SK-N-SH treated with all-trans-retinoic acid at 6 μM for 48 hours (cell line): ENCODE measurements at regions not wholly inside any gene's neighbourhood (a gene's known extent, or its start where the extent isn't known, plus 50 kb on each side); places are given as distances from the start of the nearest gene placed in this dataset.

Source experiments
- ATAC-seq: fragments of 200-7000 bp; cut with Tn5 transposase; 3 replicates; pipeline ENCODE4 v1.9.1; 2020; ENCODE audit warnings: mild to moderate bottlenecking, moderate library complexity
- ARNTL ChIP-seq: fragments of 450-650 bp; formaldehyde crosslinking; IDR thresholded peaks from 2 replicates; pipeline ENCODE4 v1.5.0; 2020; ENCODE audit warnings: low read depth, mild to moderate bottlenecking, moderate library complexity, borderline replicate concordance
- BACH2 ChIP-seq: fragments of 250-450 bp; sonication (Bioruptor Pico); IDR thresholded peaks from 2 replicates; pipeline ENCODE4 v1.9.0; 2021; ENCODE audit warnings: mild to moderate bottlenecking, borderline replicate concordance
- CREB5 ChIP-seq: fragments of 250-450 bp; sonication (Bioruptor Pico); IDR thresholded peaks from 2 replicates; pipeline ENCODE4 v1.5.1; 2020; ENCODE audit warnings: low read depth, mild to moderate bottlenecking, moderate library complexity
- CSDC2 ChIP-seq: fragments of 250-450 bp; sonication (Bioruptor Pico); IDR thresholded peaks from 2 replicates; pipeline ENCODE4 v1.5.0; 2020; ENCODE audit warnings: mild to moderate bottlenecking, moderate library complexity
- ESRRG ChIP-seq: fragments of 250-450 bp; sonication (Bioruptor Pico); IDR thresholded peaks from 2 replicates; pipeline ENCODE4 v1.6.1; 2021; ENCODE audit warnings: mild to moderate bottlenecking
- ISL1 ChIP-seq: fragments of 250-450 bp; sonication (Bioruptor Pico); IDR thresholded peaks from 2 replicates; pipeline ENCODE4 v2.1.2; 2022; ENCODE audit warnings: mild to moderate bottlenecking, moderate library complexity
- OSR1 ChIP-seq: fragments of 250-450 bp; sonication (Bioruptor Pico); IDR thresholded peaks from 2 replicates; pipeline ENCODE4 v1.8.0; 2022; ENCODE audit warnings: moderate library complexity, mild to moderate bottlenecking, inconsistent platforms
- PPARA ChIP-seq: fragments of 250-450 bp; sonication (Bioruptor Pico); IDR thresholded peaks from 2 replicates; pipeline ENCODE4 v1.5.0; 2020; ENCODE audit warnings: mild to moderate bottlenecking, borderline replicate concordance
- RARB ChIP-seq: fragments of 250-450 bp; sonication (Bioruptor Pico); IDR thresholded peaks from 2 replicates; pipeline ENCODE4 v1.8.0; 2021; ENCODE audit warnings: mild to moderate bottlenecking, moderate library complexity
- SNAI2 ChIP-seq: fragments of 250-450 bp; sonication (Bioruptor Pico); IDR thresholded peaks from 2 replicates; pipeline ENCODE4 v1.5.0; 2020; ENCODE audit warnings: mild to moderate bottlenecking, moderate library complexity
- TCF4 ChIP-seq: fragments of 250-450 bp; sonication (Bioruptor Pico); IDR thresholded peaks from 2 replicates; pipeline ENCODE4 v1.8.0; 2021; ENCODE audit warnings: mild to moderate bottlenecking, moderate library complexity, borderline replicate concordance
- TOX ChIP-seq: fragments of 250-450 bp; sonication (Bioruptor Pico); IDR thresholded peaks from 2 replicates; pipeline ENCODE4 v1.8.0; 2021; ENCODE audit warnings: mild to moderate bottlenecking, moderate library complexity, borderline replicate concordance
- ZC3H10 ChIP-seq: fragments of 250-450 bp; sonication (Bioruptor Pico); IDR thresholded peaks from 2 replicates; pipeline ENCODE4 v1.5.1; 2021; ENCODE audit warnings: mild to moderate bottlenecking, moderate library complexity
- ZFP3 ChIP-seq: fragments of 250-450 bp; sonication (Bioruptor Pico); IDR thresholded peaks from 2 replicates; pipeline ENCODE4 v1.5.0; 2020; ENCODE audit warnings: mild to moderate bottlenecking, moderate library complexity
- ZFP30 ChIP-seq: fragments of 450-650 bp; formaldehyde crosslinking; IDR thresholded peaks from 2 replicates; pipeline ENCODE4 v1.5.0; 2022; ENCODE audit warnings: mild to moderate bottlenecking, moderate library complexity
- ZNF565 ChIP-seq: fragments of 450-650 bp; formaldehyde crosslinking; conservative IDR thresholded peaks from 2 replicates; pipeline ENCODE4 v1.5.0; 2020; ENCODE audit warnings: low read depth, mild to moderate bottlenecking, moderate library complexity
- ZNF70 ChIP-seq: fragments of 450-650 bp; formaldehyde crosslinking; IDR thresholded peaks from 2 replicates; pipeline ENCODE4 v1.5.0; 2020; ENCODE audit warnings: mild to moderate bottlenecking, moderate library complexity
- ZNF8 ChIP-seq: fragments of 450-650 bp; formaldehyde crosslinking; IDR thresholded peaks from 2 replicates; pipeline ENCODE4 v1.5.0; 2020; ENCODE audit warnings: mild to moderate bottlenecking, moderate library complexity
- TF ChIP-seq, protein P1 (sequence below): fragments of 250-450 bp; sonication (Bioruptor Pico); IDR thresholded peaks from 2 replicates; pipeline ENCODE4 v1.8.0; 2021; ENCODE audit warnings: low read depth, mild to moderate bottlenecking, moderate library complexity, borderline replicate concordance
- TF ChIP-seq, protein P2 (sequence below): fragments of 250-450 bp; sonication (Bioruptor Pico); IDR thresholded peaks from 2 replicates; pipeline ENCODE4 v1.5.1; 2021; ENCODE audit warnings: mild to moderate bottlenecking, moderate library complexity
- TF ChIP-seq, protein P3 (sequence below): fragments of 250-450 bp; sonication (Bioruptor Pico); IDR thresholded peaks from 2 replicates; pipeline ENCODE4 v1.8.0; 2020; ENCODE audit warnings: mild to moderate bottlenecking, moderate library complexity, borderline replicate concordance

- ATAC-seq, result no peak
- TF ChIP-seq, protein P1, sequence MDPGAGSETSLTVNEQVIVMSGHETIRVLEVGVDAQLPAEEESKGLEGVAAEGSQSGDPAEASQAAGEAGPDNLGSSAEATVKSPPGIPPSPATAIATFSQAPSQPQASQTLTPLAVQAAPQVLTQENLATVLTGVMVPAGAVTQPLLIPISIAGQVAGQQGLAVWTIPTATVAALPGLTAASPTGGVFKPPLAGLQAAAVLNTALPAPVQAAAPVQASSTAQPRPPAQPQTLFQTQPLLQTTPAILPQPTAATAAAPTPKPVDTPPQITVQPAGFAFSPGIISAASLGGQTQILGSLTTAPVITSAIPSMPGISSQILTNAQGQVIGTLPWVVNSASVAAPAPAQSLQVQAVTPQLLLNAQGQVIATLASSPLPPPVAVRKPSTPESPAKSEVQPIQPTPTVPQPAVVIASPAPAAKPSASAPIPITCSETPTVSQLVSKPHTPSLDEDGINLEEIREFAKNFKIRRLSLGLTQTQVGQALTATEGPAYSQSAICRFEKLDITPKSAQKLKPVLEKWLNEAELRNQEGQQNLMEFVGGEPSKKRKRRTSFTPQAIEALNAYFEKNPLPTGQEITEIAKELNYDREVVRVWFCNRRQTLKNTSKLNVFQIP (CRISPR knock-in tag), result no peak
- TF ChIP-seq TOX (CRISPR knock-in tag) (no peak), ARNTL (no peak), ZNF565 (CRISPR knock-in tag) (no peak), TCF4 (no peak), ZC3H10 (no peak), ZFP3 (CRISPR knock-in tag) (no peak), PPARA (CRISPR knock-in tag) (no peak), ZFP30 (CRISPR knock-in tag) (no peak), ZNF8 (CRISPR knock-in tag) (no peak), SNAI2 (CRISPR knock-in tag) (no peak), ZNF70 (CRISPR knock-in tag) (no peak)
- TF ChIP-seq, protein P2, sequence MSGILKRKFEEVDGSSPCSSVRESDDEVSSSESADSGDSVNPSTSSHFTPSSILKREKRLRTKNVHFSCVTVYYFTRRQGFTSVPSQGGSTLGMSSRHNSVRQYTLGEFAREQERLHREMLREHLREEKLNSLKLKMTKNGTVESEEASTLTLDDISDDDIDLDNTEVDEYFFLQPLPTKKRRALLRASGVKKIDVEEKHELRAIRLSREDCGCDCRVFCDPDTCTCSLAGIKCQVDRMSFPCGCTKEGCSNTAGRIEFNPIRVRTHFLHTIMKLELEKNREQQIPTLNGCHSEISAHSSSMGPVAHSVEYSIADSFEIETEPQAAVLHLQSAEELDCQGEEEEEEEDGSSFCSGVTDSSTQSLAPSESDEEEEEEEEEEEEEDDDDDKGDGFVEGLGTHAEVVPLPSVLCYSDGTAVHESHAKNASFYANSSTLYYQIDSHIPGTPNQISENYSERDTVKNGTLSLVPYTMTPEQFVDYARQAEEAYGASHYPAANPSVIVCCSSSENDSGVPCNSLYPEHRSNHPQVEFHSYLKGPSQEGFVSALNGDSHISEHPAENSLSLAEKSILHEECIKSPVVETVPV (CRISPR knock-in tag), result no peak
- TF ChIP-seq, all 23 proteins: peak for 0
Observed at GRCh38 chr16:66254751-66255150, 111.7 kb upstream of the CDH5 start.

DNA sequence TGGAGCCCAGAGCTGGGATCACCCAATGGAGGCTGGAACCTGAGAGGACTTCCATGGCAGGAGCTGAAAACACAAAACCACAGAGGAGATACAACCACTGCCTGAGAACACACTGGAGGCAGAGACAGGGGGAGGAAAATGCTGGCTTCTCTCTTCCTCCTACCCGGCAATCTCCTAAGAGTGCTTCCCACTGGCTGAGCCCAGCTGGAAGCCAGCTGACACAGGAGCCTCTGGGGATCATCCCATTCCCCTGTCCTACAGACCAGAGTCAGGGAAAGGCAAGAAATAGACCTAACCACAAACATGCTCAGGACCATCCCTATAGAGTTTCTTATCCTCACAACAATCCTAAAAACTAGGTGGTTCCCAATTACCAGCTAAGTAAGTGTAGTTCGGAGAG, 112.4 kb upstream of the CDH5 start:
- no peak for ATAC-seq
- TF ChIP-seq, protein P3, sequence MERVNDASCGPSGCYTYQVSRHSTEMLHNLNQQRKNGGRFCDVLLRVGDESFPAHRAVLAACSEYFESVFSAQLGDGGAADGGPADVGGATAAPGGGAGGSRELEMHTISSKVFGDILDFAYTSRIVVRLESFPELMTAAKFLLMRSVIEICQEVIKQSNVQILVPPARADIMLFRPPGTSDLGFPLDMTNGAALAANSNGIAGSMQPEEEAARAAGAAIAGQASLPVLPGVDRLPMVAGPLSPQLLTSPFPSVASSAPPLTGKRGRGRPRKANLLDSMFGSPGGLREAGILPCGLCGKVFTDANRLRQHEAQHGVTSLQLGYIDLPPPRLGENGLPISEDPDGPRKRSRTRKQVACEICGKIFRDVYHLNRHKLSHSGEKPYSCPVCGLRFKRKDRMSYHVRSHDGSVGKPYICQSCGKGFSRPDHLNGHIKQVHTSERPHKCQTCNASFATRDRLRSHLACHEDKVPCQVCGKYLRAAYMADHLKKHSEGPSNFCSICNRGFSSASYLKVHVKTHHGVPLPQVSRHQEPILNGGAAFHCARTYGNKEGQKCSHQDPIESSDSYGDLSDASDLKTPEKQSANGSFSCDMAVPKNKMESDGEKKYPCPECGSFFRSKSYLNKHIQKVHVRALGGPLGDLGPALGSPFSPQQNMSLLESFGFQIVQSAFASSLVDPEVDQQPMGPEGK (CRISPR knock-in tag), result no peak
- TF ChIP-seq BACH2 (CRISPR knock-in tag) (no peak), ZC3H10 (no peak), CREB5 (CRISPR knock-in tag) (no peak), ESRRG (CRISPR knock-in tag) (no peak), ISL1 (CRISPR knock-in tag) (no peak), ZFP3 (CRISPR knock-in tag) (no peak), TOX (CRISPR knock-in tag) (no peak), SNAI2 (CRISPR knock-in tag) (no peak), CSDC2 (CRISPR knock-in tag) (no peak), ARNTL (no peak), TCF4 (no peak)

GRCh38 chr16:66251476-66252160, 114.9 kb upstream of the CDH5 start:
- no peak for ATAC-seq
- no peak for TF ChIP-seq RARB (CRISPR knock-in tag)
- no peak for TF ChIP-seq TOX (CRISPR knock-in tag)
- no peak for TF ChIP-seq PPARA (CRISPR knock-in tag)
- TF ChIP-seq, protein P2 (CRISPR knock-in tag), result no peak
- no peak for TF ChIP-seq OSR1 (CRISPR knock-in tag)
- TF ChIP-seq ZNF8 (CRISPR knock-in tag), result no peak
- no peak for TF ChIP-seq TCF4
- TF ChIP-seq, all 23 proteins: peak for 0
